Neural progenitor cell (in vitro differentiated cells): ENCODE measurements at regions not wholly inside any gene's neighbourhood (a gene's known extent, or its start where the extent isn't known, plus 50 kb on each side); places are given as distances from the start of the nearest gene placed in this dataset.

Experiments used
- EZH2phosphoT487 ChIP-seq: fragments of 200-600 bp; sonication (generic); IDR thresholded peaks from 2 replicates; pipeline ENCODE4 v1.6.1; 2017; ENCODE audit warnings: antibody characterized with exemption
- TF ChIP-seq, protein P1 (sequence below): fragments of 200-600 bp; sonication (generic); IDR thresholded peaks from 2 replicates; pipeline ENCODE4 v1.5.1; 2017; ENCODE audit warnings: antibody characterized with exemption, mild to moderate bottlenecking

DNA sequence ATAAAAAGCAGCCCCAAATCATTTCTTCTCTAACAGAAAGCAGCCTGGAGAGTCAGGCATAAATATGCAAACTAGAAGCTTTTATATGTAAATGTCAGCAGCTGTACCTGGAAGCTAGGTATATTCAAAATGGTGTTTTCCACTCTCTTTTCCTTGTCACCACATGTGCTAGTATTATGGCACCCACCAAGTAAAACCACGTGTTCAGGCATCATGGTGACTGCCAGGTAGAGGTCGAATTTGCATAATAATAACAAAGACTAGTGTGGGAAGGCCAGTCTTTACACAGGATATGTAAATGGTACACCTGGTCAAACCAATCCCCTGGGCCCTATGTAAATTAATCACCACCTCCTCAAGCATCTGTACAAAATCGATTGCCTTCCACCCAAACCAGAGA, 124.0 kb downstream of the MMUT start:
- TF ChIP-seq, protein P1, sequence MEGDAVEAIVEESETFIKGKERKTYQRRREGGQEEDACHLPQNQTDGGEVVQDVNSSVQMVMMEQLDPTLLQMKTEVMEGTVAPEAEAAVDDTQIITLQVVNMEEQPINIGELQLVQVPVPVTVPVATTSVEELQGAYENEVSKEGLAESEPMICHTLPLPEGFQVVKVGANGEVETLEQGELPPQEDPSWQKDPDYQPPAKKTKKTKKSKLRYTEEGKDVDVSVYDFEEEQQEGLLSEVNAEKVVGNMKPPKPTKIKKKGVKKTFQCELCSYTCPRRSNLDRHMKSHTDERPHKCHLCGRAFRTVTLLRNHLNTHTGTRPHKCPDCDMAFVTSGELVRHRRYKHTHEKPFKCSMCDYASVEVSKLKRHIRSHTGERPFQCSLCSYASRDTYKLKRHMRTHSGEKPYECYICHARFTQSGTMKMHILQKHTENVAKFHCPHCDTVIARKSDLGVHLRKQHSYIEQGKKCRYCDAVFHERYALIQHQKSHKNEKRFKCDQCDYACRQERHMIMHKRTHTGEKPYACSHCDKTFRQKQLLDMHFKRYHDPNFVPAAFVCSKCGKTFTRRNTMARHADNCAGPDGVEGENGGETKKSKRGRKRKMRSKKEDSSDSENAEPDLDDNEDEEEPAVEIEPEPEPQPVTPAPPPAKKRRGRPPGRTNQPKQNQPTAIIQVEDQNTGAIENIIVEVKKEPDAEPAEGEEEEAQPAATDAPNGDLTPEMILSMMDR: no peak
- TF ChIP-seq EZH2phosphoT487: no peak
